Lower lobe of right lung (tissue), 2 donors: ENCODE measurements at regions not wholly inside any gene's neighbourhood (a gene's known extent, or its start where the extent isn't known, plus 50 kb on each side); places are given as distances from the start of the nearest gene placed in this dataset.

Source experiments
- ATAC-seq, 2 donors: fragments of 200-7000 bp; cut with Tn5 transposase; one replicate each; pipeline ENCODE4 v1.9.1; 2020 to 2022; ENCODE audit warnings: mild to moderate bottlenecking in 2 of 2, moderate library complexity in 2 of 2
- DNase-seq: peaks from one replicate; pipeline ENCODE4 v3.0.0-alpha.2; 2020
- H3K27ac ChIP-seq: fragments of 200-600 bp; one replicate; pipeline ENCODE4 v1.8.0; 2022
- H3K27me3 ChIP-seq: fragments of 200-600 bp; one replicate; pipeline ENCODE4 v1.8.0; 2022; ENCODE audit warnings: low read depth
- H3K36me3 ChIP-seq: fragments of 200-600 bp; one replicate; pipeline ENCODE4 v1.8.0; 2022; ENCODE audit warnings: mild to moderate bottlenecking
- H3K4me1 ChIP-seq: fragments of 200-600 bp; one replicate; pipeline ENCODE4 v1.8.0; 2022
- H3K4me3 ChIP-seq: fragments of 200-600 bp; one replicate; pipeline ENCODE4 v1.8.0; 2022; ENCODE audit warnings: mild to moderate bottlenecking
- H3K9me3 ChIP-seq: fragments of 200-600 bp; one replicate; pipeline ENCODE4 v1.8.0; 2022
- intact Hi-C: fragments of 100-400 bp; cut with DNase I; formaldehyde crosslinking; loops from one replicate; pipeline ENCODE4 v1.11.0; 2022
- TF ChIP-seq, protein P1 (sequence below): fragments of 200-600 bp; IDR thresholded peaks from one replicate; pipeline ENCODE4 v1.8.0; 2022; ENCODE audit warnings: antibody characterized with exemption, mild to moderate bottlenecking
- donor health status: DM: no; HTN: yes; CAD: no; lungs with severe emphysema.

DNA sequence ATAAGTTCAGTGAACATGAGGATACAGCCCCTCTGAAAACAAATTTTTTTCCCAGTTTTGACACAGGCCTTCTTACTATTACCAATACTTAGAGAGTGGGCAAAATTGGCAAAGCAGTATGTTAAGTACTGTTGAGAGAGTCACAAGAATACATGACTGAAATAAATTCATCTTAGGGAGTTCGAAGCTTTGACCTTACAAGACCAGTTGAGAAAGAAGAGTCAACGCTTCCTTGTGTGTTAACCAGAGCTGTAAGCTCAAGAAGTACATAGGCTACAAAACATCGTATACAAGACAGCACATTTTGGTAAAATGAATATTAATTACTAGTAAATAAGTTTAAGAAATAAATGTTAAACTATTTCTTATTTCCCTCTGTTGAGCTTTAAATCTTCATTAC, 164.4 kb upstream of the RORA start:
- ATAC-seq (no peak), DNase-seq (no peak)
- no peaks in the 10 kb centered on the region for H3K27me3 ChIP-seq
- no peaks in the 10 kb centered on the region for H3K36me3 ChIP-seq
- H3K9me3 ChIP-seq, result no peaks in the 10 kb centered on the region
- no peak overlapping the region for H3K4me3 ChIP-seq
- H3K27ac ChIP-seq, result no peak overlapping the region
- H3K4me1 ChIP-seq, result no peaks in the 10 kb centered on the region
- intact Hi-C loops, result no loop called here
- TF ChIP-seq, protein P1, sequence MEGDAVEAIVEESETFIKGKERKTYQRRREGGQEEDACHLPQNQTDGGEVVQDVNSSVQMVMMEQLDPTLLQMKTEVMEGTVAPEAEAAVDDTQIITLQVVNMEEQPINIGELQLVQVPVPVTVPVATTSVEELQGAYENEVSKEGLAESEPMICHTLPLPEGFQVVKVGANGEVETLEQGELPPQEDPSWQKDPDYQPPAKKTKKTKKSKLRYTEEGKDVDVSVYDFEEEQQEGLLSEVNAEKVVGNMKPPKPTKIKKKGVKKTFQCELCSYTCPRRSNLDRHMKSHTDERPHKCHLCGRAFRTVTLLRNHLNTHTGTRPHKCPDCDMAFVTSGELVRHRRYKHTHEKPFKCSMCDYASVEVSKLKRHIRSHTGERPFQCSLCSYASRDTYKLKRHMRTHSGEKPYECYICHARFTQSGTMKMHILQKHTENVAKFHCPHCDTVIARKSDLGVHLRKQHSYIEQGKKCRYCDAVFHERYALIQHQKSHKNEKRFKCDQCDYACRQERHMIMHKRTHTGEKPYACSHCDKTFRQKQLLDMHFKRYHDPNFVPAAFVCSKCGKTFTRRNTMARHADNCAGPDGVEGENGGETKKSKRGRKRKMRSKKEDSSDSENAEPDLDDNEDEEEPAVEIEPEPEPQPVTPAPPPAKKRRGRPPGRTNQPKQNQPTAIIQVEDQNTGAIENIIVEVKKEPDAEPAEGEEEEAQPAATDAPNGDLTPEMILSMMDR, result no peak

DNA sequence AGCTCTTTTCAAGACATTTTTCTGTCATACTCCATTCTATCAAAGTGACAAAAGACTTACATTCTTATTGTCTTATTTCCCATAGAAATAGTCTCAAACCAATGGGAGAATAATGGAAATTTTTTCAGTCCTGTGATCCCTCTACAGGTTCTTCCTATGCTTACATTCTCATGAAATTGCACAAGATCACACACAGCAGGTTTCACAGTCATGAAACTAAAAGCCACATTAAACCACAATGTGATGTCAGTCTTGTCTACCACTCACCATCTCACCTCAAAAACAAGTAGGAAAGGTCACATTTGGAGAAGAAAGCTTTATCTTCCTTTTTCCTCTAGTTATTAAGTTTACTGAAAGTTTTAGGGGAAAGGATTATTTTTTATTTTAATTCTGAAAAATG, 161.0 kb upstream of the RORA start:
- no peaks in the 10 kb centered on the region for H3K4me1 ChIP-seq
- no peaks in the 10 kb centered on the region for H3K9me3 ChIP-seq
- no peak overlapping the region for H3K4me3 ChIP-seq
- no peak overlapping the region for H3K27ac ChIP-seq
- no peaks in the 10 kb centered on the region for H3K27me3 ChIP-seq
- TF ChIP-seq, protein P1, result no peak
- ATAC-seq (no peak), DNase-seq (no peak)
- H3K36me3 ChIP-seq, result no peaks in the 10 kb centered on the region
- intact Hi-C loops, result no loop called here

- no peak overlapping the region for H3K4me3 ChIP-seq
- intact Hi-C loops, result no loop called here
- H3K9me3 ChIP-seq, result no peaks in the 10 kb centered on the region
- TF ChIP-seq, protein P1, result no peak
- no peaks in the 10 kb centered on the region for H3K4me1 ChIP-seq
- H3K36me3 ChIP-seq, result no peaks in the 10 kb centered on the region
- ATAC-seq (no peak), DNase-seq (no peak)
- no peaks in the 10 kb centered on the region for H3K27me3 ChIP-seq
- no peak overlapping the region for H3K27ac ChIP-seq
Observed at GRCh38 chr15:61389334-61390028, 160.4 kb upstream of the RORA start.

- H3K36me3 ChIP-seq, result no peaks in the 10 kb centered on the region
- TF ChIP-seq, protein P1, result no peak
- ATAC-seq (no peak), DNase-seq (no peak)
- H3K27me3 ChIP-seq, result no peaks in the 10 kb centered on the region
- no peak overlapping the region for H3K27ac ChIP-seq
- no peak overlapping the region for H3K4me3 ChIP-seq
- H3K9me3 ChIP-seq, result no peaks in the 10 kb centered on the region
- intact Hi-C loops, result no loop called here
- H3K4me1 ChIP-seq, result no peaks in the 10 kb centered on the region
Observed at GRCh38 chr15:61387675-61388074, 158.6 kb upstream of the RORA start.

DNA sequence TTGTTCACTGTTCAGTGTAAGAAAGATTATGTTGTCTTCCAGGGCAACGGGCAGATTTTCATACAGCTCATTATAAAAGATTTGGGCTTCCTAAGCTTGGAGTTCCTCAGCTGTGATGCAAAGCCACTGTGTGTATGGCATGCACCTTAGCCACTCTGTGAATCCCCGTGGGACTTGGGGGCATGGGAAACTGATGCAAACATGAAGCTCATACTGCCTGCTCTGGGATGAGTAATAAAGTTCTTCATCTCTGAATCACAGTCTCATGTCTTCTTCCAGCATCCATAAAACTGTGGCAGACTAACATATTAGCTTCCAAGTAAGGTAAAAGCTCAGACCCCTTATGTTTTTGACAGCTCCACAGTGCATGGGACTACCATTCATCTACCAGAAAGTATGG, 154.3 kb upstream of the RORA start:
- no peak for ATAC-seq
- no peak overlapping the region for H3K27ac ChIP-seq
- no peak overlapping the region for H3K4me3 ChIP-seq
- no peak for DNase-seq
- intact Hi-C loops, result no loop called here
- H3K4me1 ChIP-seq, result no peaks in the 10 kb centered on the region
- TF ChIP-seq, protein P1, result no peak
- no peaks in the 10 kb centered on the region for H3K27me3 ChIP-seq
- no peaks in the 10 kb centered on the region for H3K9me3 ChIP-seq
- no peaks in the 10 kb centered on the region for H3K36me3 ChIP-seq
